ENCODE measurements at regions not wholly inside any gene's neighbourhood (a gene's known extent, or its start where the extent isn't known, plus 50 kb on each side); places are given as distances from the start of the nearest gene placed in this dataset.

GRCh38 chr4:35491093-35491492 lies 753.2 kb downstream of the ARAP2 start:
- TF ChIP-seq, protein P1, sequence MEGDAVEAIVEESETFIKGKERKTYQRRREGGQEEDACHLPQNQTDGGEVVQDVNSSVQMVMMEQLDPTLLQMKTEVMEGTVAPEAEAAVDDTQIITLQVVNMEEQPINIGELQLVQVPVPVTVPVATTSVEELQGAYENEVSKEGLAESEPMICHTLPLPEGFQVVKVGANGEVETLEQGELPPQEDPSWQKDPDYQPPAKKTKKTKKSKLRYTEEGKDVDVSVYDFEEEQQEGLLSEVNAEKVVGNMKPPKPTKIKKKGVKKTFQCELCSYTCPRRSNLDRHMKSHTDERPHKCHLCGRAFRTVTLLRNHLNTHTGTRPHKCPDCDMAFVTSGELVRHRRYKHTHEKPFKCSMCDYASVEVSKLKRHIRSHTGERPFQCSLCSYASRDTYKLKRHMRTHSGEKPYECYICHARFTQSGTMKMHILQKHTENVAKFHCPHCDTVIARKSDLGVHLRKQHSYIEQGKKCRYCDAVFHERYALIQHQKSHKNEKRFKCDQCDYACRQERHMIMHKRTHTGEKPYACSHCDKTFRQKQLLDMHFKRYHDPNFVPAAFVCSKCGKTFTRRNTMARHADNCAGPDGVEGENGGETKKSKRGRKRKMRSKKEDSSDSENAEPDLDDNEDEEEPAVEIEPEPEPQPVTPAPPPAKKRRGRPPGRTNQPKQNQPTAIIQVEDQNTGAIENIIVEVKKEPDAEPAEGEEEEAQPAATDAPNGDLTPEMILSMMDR (IDR thresholded peaks at IDR 0.05), result no peak
- TF ChIP-seq POLR2AphosphoS5 (IDR thresholded peaks at IDR 0.05) (no peak), EP300 (IDR thresholded peaks at IDR 0.05) (no peak), POLR2A (IDR thresholded peaks at IDR 0.05) (no peak)

Measured in stomach (tissue), 4 donors.